Panc1 (cell line): ENCODE measurements at regions not wholly inside any gene's neighbourhood (a gene's known extent, or its start where the extent isn't known, plus 50 kb on each side); places are given as distances from the start of the nearest gene placed in this dataset.

ENCODE experiments used
- ATAC-seq: fragments of 200-7000 bp; cut with Tn5 transposase; 2 replicates; pipeline ENCODE4 v1.9.1; 2020; ENCODE audit warnings: mild to moderate bottlenecking, moderate library complexity
- BruUV-seq: library from RNA; stranded (reverse); fragments of 400-500 nt; replicated peaks from 2 replicates; lab custom pipeline; 2021; lab: Mats Ljungman, UMichigan
- CTCF ChIA-PET: fragments of 300-600 bp; sonication (Branson Sonifier 250); formaldehyde crosslinking; loops from one replicate; lab custom pipeline; 2022; ENCODE audit warnings: antibody characterized with exemption; lab: Charles Lee
- POLR2A ChIA-PET: fragments of 300-600 bp; sonication (Branson Sonifier 250); formaldehyde crosslinking; loops from one replicate; lab custom pipeline; 2022; ENCODE audit warnings: antibody characterized with exemption; lab: Charles Lee
- DNase-seq: peaks from one replicate; pipeline ENCODE4 v3.0.0-alpha.2; 2010; ENCODE audit warnings: low read depth, low spot score
- H3K27ac ChIP-seq: 2 replicates; pipeline ENCODE4 v1.5.1; 2011; ENCODE audit warnings: mild to moderate bottlenecking, low read length, inconsistent platforms
- H3K27me3 ChIP-seq: fragments of 200-500 bp; sonication (Bioruptor generic); 2 replicates; pipeline ENCODE4 v1.6.0; 2014; ENCODE audit warnings: low read length, inconsistent platforms; ENCODE audit not compliant: control insufficient read depth, insufficient read depth
- H3K36me3 ChIP-seq: fragments of 200-500 bp; sonication (Bioruptor generic); 2 replicates; pipeline ENCODE4 v1.5.1; 2014; ENCODE audit warnings: inconsistent platforms, mild to moderate bottlenecking, low read length, moderate library complexity; ENCODE audit not compliant: control insufficient read depth, insufficient read depth
- H3K4me1 ChIP-seq: 2 replicates; pipeline ENCODE4 v1.5.1; 2011; ENCODE audit warnings: inconsistent platforms, mild to moderate bottlenecking, low read length, moderate library complexity; ENCODE audit not compliant: control insufficient read depth, insufficient read depth
- H3K4me3 ChIP-seq, 2 experiments: 2 replicates each; pipeline ENCODE4 v1.5.1; 2011 to 2012; ENCODE audit warnings: low read depth in 2 of 2, low read length in 2 of 2, mild to moderate bottlenecking in 2 of 2, inconsistent platforms in 1 of 2, moderate library complexity in 1 of 2
- H3K9me3 ChIP-seq: fragments of 200-500 bp; sonication (Bioruptor generic); 2 replicates; pipeline ENCODE4 v1.5.1; 2014; ENCODE audit warnings: low read depth, mild to moderate bottlenecking, inconsistent platforms, low read length, moderate library complexity; ENCODE audit not compliant: control insufficient read depth, insufficient read depth
- POLR2AphosphoS5 ChIP-seq: IDR thresholded peaks from 2 replicates; pipeline ENCODE4 v1.6.1; 2012; ENCODE audit warnings: mild to moderate bottlenecking, low read depth, low read length, moderate library complexity
- SIN3A ChIP-seq: IDR thresholded peaks from 2 replicates; pipeline ENCODE4 v1.6.1; 2012; ENCODE audit warnings: low read depth, mild to moderate bottlenecking, low read length, moderate library complexity, borderline replicate concordance; ENCODE audit not compliant: insufficient read depth
- TCF7L2 ChIP-seq: IDR thresholded peaks from 2 replicates; pipeline ENCODE4 v1.6.1; 2011; ENCODE audit warnings: mild to moderate bottlenecking, low read depth, low read length, inconsistent platforms
- in situ Hi-C: cut with HindIII; loops from 2 replicates; pipeline ENCODE4 v1.10.0; 2016; ENCODE audit warnings: low sequenced_read_pairs, low pct_unique_long_range_greater_than_20kb
- intact Hi-C: fragments of 100-400 bp; cut with micrococcal nuclease; formaldehyde crosslinking; loops from one replicate; pipeline ENCODE4 v1.10.0; 2022; ENCODE audit not compliant: unreplicated experiment
- TF ChIP-seq, protein P1 (sequence below), 2 experiments: IDR thresholded peaks; 2 replicates each; pipeline ENCODE4 v1.6.1; 2011 to 2012; ENCODE audit warnings: low read depth in 2 of 2, control low read depth in 1 of 2, low read length in 1 of 2, mild to moderate bottlenecking in 1 of 2, moderate library complexity in 1 of 2; ENCODE audit not compliant: insufficient read depth in 1 of 2
- TF ChIP-seq, protein P2 (sequence below): fragments of 450-650 bp; IDR thresholded peaks from 2 replicates; pipeline ENCODE4 v1.5.1; 2017; ENCODE audit warnings: mild to moderate bottlenecking

DNA sequence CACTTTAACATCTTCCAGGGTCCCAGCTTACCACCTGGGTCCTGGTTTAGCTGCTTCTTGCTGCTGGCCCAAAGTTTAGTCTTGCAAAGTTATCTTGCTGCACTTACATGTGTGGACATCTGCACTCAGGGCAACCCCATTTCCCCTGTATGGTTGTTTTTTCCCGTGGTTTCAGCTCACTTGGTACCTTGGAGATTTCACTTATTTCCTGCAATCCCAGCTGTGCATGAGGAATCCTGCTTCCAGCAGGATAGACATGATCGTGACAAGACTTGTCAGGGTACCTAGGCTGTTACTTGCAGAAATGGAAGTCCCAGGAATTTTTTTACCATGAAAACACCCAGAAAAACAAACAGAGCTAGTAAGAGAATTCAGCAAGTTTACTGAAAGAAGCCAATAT is 95.9 kb upstream of the LEP start:
- ChIA-PET CTCF (no interaction called here), POLR2A (no interaction called here)
- H3K4me1 ChIP-seq = no peaks in the 10 kb centered on the region
- H3K4me3 ChIP-seq = no peak overlapping the region
- H3K27me3 ChIP-seq = peaks cover 23% of the 10 kb centered on the region
- intact Hi-C loops = no loop called here
- H3K9me3 ChIP-seq = no peaks in the 10 kb centered on the region
- TF ChIP-seq TCF7L2 = no peak
- no peak for TF ChIP-seq POLR2AphosphoS5
- TF ChIP-seq, protein P1, sequence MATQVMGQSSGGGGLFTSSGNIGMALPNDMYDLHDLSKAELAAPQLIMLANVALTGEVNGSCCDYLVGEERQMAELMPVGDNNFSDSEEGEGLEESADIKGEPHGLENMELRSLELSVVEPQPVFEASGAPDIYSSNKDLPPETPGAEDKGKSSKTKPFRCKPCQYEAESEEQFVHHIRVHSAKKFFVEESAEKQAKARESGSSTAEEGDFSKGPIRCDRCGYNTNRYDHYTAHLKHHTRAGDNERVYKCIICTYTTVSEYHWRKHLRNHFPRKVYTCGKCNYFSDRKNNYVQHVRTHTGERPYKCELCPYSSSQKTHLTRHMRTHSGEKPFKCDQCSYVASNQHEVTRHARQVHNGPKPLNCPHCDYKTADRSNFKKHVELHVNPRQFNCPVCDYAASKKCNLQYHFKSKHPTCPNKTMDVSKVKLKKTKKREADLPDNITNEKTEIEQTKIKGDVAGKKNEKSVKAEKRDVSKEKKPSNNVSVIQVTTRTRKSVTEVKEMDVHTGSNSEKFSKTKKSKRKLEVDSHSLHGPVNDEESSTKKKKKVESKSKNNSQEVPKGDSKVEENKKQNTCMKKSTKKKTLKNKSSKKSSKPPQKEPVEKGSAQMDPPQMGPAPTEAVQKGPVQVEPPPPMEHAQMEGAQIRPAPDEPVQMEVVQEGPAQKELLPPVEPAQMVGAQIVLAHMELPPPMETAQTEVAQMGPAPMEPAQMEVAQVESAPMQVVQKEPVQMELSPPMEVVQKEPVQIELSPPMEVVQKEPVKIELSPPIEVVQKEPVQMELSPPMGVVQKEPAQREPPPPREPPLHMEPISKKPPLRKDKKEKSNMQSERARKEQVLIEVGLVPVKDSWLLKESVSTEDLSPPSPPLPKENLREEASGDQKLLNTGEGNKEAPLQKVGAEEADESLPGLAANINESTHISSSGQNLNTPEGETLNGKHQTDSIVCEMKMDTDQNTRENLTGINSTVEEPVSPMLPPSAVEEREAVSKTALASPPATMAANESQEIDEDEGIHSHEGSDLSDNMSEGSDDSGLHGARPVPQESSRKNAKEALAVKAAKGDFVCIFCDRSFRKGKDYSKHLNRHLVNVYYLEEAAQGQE (IDR thresholded peaks at IDR 0.05; ENCODE audit: insufficient read depth in 1 of 2, low read depth in 2 of 2, low read length in 1 of 2) = no peak
- TF ChIP-seq, protein P2, sequence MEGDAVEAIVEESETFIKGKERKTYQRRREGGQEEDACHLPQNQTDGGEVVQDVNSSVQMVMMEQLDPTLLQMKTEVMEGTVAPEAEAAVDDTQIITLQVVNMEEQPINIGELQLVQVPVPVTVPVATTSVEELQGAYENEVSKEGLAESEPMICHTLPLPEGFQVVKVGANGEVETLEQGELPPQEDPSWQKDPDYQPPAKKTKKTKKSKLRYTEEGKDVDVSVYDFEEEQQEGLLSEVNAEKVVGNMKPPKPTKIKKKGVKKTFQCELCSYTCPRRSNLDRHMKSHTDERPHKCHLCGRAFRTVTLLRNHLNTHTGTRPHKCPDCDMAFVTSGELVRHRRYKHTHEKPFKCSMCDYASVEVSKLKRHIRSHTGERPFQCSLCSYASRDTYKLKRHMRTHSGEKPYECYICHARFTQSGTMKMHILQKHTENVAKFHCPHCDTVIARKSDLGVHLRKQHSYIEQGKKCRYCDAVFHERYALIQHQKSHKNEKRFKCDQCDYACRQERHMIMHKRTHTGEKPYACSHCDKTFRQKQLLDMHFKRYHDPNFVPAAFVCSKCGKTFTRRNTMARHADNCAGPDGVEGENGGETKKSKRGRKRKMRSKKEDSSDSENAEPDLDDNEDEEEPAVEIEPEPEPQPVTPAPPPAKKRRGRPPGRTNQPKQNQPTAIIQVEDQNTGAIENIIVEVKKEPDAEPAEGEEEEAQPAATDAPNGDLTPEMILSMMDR = no peak
- TF ChIP-seq SIN3A = no peak
- in situ Hi-C loops = no loop called here
- no TSS peak for BruUV-seq
- no peaks in the 10 kb centered on the region for H3K36me3 ChIP-seq
- no peak for DNase-seq
- H3K27ac ChIP-seq = no peak overlapping the region
- no peak for ATAC-seq

DNA sequence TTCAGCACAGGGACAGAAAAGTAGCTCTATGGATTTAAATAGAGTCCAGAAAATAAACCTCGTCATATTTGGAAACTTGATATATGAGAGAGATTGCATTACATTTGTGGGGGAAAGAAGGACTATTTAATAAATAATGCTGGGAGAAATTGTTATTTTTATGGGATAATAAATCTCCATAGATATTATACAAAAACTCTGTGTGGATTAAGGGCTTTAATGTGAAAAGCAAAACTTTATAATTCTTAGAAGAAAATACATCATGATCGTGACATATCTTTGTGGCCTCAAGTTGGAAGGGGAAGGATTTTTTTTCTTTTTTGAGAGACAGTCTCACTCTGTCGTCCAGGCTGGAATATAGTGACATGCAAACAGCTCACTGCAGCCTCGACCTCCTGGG is 95.0 kb upstream of the LEP start:
- CTCF ChIA-PET = no interaction called here
- Histone ChIP-seq H3K36me3 (no peaks in the 10 kb centered on the region), H3K4me3 (no peak overlapping the region), H3K9me3 (no peaks in the 10 kb centered on the region), H3K27ac (no peak overlapping the region), H3K27me3 (peaks cover 23% of the 10 kb centered on the region), H3K4me1 (no peaks in the 10 kb centered on the region)
- ATAC-seq (no peak), DNase-seq (no peak)
- POLR2A ChIA-PET = interaction anchor here (0.6 kb wide), 1 partner anchor 65 kb away, joined by 3 read pairs; no protein-coding TSS in a partner anchor
- in situ Hi-C loops = no loop called here
- no TSS peak for BruUV-seq
- TF ChIP-seq, protein P2 = no peak
- no peak for TF ChIP-seq SIN3A
- no peak for TF ChIP-seq POLR2AphosphoS5
- TF ChIP-seq, protein P1 (IDR thresholded peaks at IDR 0.05; ENCODE audit: insufficient read depth in 1 of 2, low read depth in 2 of 2, low read length in 1 of 2) = no peak
- TF ChIP-seq TCF7L2 = no peak
- intact Hi-C loops = no loop called here
